ENCODE measurements at regions not wholly inside any gene's neighbourhood (a gene's known extent, or its start where the extent isn't known, plus 50 kb on each side); places are given as distances from the start of the nearest gene placed in this dataset.
"Not testable (repeated sequence)": the region's sequence is repeated elsewhere in the genome, so short reads cannot be mapped to it uniquely, and the experiment has no call there.

- Histone ChIP-seq H3K9me3 (ENCODE audit: insufficient read depth, low read depth, low read length) (peaks cover 6% of the 10 kb centered on the region; the same call in 1 of the 2 replicates), H3K9ac (ENCODE audit: low read depth, low read length) (no peak overlapping the region), H3K27me3 (ENCODE audit: insufficient read depth, low read length) (no peaks in the 10 kb centered on the region), H3K4me1 (ENCODE audit: insufficient read depth, low read length) (no peaks in the 10 kb centered on the region), H3K4me3 (ENCODE audit: low read length) (no peak overlapping the region), H3K27ac (ENCODE audit: low read length) (no peak overlapping the region), H3K36me3 (ENCODE audit: insufficient read depth, low read depth, low read length) (no peaks in the 10 kb centered on the region)
These were observed 84.7 kb upstream of the GPR101 start for GRCh38 chrX:137118536-137118935.

GRCh38 chrX:137118136-137118535 is 84.3 kb upstream of the GPR101 start:
- Histone ChIP-seq H3K27me3 (ENCODE audit: insufficient read depth, low read length) (no peaks in the 10 kb centered on the region), H3K36me3 (ENCODE audit: insufficient read depth, low read depth, low read length) (no peaks in the 10 kb centered on the region), H3K4me1 (ENCODE audit: insufficient read depth, low read length) (no peaks in the 10 kb centered on the region), H3K9me3 (ENCODE audit: insufficient read depth, low read depth, low read length) (peaks cover 6% of the 10 kb centered on the region; the same call in 1 of the 2 replicates), H3K27ac (ENCODE audit: low read length) (no peak overlapping the region), H3K4me3 (ENCODE audit: low read length) (no peak overlapping the region), H3K9ac (ENCODE audit: low read depth, low read length) (no peak overlapping the region)

GRCh38 chrX:137107877-137108276 is 74.1 kb upstream of the GPR101 start:
- H3K36me3 ChIP-seq (ENCODE audit: insufficient read depth, low read depth, low read length); H3K9ac ChIP-seq (ENCODE audit: low read depth, low read length); H3K27ac ChIP-seq (ENCODE audit: low read length); H3K9me3 ChIP-seq (ENCODE audit: insufficient read depth, low read depth, low read length); H3K4me3 ChIP-seq (ENCODE audit: low read length); H3K27me3 ChIP-seq (ENCODE audit: insufficient read depth, low read length); H3K4me1 ChIP-seq (ENCODE audit: insufficient read depth, low read length): not testable (repeated sequence)

- Histone ChIP-seq H3K27me3 (ENCODE audit: insufficient read depth, low read length) (no peaks in the 10 kb centered on the region), H3K36me3 (ENCODE audit: insufficient read depth, low read depth, low read length) (no peaks in the 10 kb centered on the region), H3K4me3 (ENCODE audit: low read length) (no peak overlapping the region), H3K27ac (ENCODE audit: low read length) (no peak overlapping the region), H3K9me3 (ENCODE audit: insufficient read depth, low read depth, low read length) (no peaks in the 10 kb centered on the region), H3K4me1 (ENCODE audit: insufficient read depth, low read length) (no peaks in the 10 kb centered on the region), H3K9ac (ENCODE audit: low read depth, low read length) (no peak overlapping the region)
These were observed 67.6 kb upstream of the GPR101 start for GRCh38 chrX:137101273-137101990.

All from iPS-20b (cell line).